ENCODE measurements at regions not wholly inside any gene's neighbourhood (a gene's known extent, or its start where the extent isn't known, plus 50 kb on each side); places are given as distances from the start of the nearest gene placed in this dataset.

DNA sequence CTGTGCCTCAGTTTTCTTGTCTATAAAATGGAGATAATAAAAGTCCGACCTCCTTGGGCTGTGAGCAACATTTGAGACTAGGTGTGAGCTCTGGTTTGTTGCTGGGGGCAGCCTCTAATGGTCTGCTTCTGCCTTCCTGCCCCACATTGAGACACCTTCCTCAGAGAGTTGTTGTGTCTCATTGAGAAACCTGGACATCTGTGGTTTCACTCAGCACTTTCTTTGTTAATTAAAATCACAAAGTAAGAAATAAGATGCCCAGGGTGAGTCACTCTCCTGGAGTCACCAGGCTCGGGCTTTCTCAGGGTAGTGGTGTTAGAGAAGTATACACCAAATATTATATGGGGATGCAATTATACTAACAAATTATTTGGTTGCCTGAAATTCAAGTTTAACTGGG is 389.2 kb upstream of the SALL1 start:
- no peaks in the 10 kb centered on the region for H3K36me3 ChIP-seq
- TF ChIP-seq, protein P1, sequence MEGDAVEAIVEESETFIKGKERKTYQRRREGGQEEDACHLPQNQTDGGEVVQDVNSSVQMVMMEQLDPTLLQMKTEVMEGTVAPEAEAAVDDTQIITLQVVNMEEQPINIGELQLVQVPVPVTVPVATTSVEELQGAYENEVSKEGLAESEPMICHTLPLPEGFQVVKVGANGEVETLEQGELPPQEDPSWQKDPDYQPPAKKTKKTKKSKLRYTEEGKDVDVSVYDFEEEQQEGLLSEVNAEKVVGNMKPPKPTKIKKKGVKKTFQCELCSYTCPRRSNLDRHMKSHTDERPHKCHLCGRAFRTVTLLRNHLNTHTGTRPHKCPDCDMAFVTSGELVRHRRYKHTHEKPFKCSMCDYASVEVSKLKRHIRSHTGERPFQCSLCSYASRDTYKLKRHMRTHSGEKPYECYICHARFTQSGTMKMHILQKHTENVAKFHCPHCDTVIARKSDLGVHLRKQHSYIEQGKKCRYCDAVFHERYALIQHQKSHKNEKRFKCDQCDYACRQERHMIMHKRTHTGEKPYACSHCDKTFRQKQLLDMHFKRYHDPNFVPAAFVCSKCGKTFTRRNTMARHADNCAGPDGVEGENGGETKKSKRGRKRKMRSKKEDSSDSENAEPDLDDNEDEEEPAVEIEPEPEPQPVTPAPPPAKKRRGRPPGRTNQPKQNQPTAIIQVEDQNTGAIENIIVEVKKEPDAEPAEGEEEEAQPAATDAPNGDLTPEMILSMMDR (IDR thresholded peaks at IDR 0.05): no peak
- H3K27me3 ChIP-seq: no peaks in the 10 kb centered on the region
- no peak overlapping the region for H3K4me3 ChIP-seq (ENCODE audit: low read depth in 1 of 2, low read length in 1 of 2)
- H3K27ac ChIP-seq: no peak overlapping the region
- no peaks in the 10 kb centered on the region for H3K9me3 ChIP-seq
- no peaks in the 10 kb centered on the region for H3K4me1 ChIP-seq (ENCODE audit: control insufficient read depth in 1 of 2, insufficient read depth in 1 of 2, low read depth in 1 of 2, low read length in 1 of 2)

DNA sequence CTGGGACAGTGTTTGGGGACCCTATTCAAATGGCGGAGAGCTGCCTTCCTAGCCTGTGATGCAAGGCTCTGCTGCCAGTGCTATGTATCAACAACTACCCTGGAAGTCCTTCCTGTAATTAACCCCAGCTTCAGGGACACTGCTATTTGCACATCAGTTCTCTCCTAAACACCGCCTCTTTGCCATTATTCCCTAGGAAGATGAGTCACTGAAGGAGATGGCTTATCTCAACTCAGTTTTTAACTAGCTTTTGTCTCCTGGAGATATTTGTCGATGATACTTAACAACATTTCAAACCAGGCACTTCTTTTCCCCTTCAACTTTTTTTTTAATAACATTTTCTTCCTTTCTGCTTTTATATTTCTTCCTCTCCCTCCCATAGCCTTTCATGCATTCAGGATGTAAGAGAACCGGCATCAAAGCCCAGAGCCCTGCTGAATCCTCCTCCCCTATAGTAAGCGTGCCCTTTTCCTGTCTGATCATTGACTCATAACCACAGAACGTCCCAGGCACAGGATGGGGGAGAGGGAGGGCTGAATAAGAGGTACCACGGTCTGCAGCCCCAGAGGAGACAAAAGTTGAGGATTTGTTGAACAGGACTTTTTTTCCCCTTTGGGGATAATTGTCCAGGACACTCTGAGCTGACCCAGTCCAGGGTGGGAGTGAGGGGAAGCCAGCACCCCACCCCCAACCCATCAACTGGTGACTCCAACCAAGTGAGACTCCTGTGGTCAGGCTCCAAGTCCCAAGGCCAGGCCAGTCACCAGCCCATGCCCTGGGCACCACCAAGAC is 387.8 kb upstream of the SALL1 start:
- H3K27ac ChIP-seq: no peak overlapping the region
- TF ChIP-seq, protein P1 (IDR thresholded peaks at IDR 0.05): no peak

DNA sequence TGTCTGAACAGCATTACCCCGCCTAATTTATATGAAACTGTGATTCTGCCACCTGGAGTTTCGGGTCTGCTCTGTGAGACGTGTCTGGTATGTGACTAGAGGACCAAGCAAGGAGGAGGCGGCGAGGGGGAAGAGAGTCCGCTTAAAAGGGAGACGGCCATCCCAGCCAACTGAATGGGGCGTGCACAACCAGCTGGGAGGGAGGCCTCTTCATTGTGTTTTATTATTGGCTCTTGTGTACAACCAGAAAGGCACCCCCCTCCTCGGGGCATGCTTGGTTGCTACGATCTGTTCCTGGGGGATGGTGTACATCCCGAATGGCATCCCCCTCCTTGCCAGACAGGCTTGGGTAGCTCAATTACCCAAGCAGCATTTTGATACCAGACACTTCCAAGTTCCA is 384.5 kb upstream of the SALL1 start:
- Histone ChIP-seq H3K36me3 (no peaks in the 10 kb centered on the region), H3K9me3 (no peaks in the 10 kb centered on the region), H3K27me3 (no peaks in the 10 kb centered on the region), H3K27ac (no peak overlapping the region), H3K4me3 (ENCODE audit: low read depth in 1 of 2, low read length in 1 of 2) (no peak overlapping the region), H3K4me1 (ENCODE audit: control insufficient read depth in 1 of 2, insufficient read depth in 1 of 2, low read depth in 1 of 2, low read length in 1 of 2) (no peaks in the 10 kb centered on the region)
- TF ChIP-seq, protein P1 (IDR thresholded peaks at IDR 0.05): no peak

More for the DNA sequence above, 387.8 kb upstream of the SALL1 start:
- H3K9me3 ChIP-seq: no peaks in the 10 kb centered on the region
- H3K36me3 ChIP-seq: no peaks in the 10 kb centered on the region
- no peak overlapping the region for H3K4me3 ChIP-seq (ENCODE audit: low read depth in 1 of 2, low read length in 1 of 2)
- no peaks in the 10 kb centered on the region for H3K4me1 ChIP-seq (ENCODE audit: control insufficient read depth in 1 of 2, insufficient read depth in 1 of 2, low read depth in 1 of 2, low read length in 1 of 2)
- no peaks in the 10 kb centered on the region for H3K27me3 ChIP-seq

DNA sequence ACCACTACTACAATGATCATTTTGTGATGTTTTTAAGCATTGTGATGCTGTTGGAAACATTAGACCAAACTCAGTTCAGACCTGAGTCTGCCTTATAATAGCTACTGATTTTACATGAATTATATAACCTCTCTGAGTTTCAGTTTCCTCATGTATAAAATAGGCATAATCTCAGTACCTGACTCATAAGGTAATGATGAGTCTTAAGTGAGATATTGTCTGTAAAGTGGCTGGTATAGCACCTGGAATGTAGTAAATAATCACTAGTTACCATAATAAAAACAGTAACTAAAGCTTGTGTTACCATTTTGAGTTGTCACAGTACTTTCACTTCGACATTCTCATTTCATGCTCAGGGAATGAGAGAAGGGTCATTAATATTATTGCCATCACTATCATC is 381.5 kb upstream of the SALL1 start:
- TF ChIP-seq, protein P1 (IDR thresholded peaks at IDR 0.05): no peak
- Histone ChIP-seq H3K4me3 (ENCODE audit: low read depth in 1 of 2, low read length in 1 of 2) (no peak overlapping the region), H3K27ac (no peak overlapping the region), H3K4me1 (ENCODE audit: control insufficient read depth in 1 of 2, insufficient read depth in 1 of 2, low read depth in 1 of 2, low read length in 1 of 2) (no peaks in the 10 kb centered on the region), H3K36me3 (no peaks in the 10 kb centered on the region), H3K27me3 (no peaks in the 10 kb centered on the region), H3K9me3 (no peaks in the 10 kb centered on the region)

DNA sequence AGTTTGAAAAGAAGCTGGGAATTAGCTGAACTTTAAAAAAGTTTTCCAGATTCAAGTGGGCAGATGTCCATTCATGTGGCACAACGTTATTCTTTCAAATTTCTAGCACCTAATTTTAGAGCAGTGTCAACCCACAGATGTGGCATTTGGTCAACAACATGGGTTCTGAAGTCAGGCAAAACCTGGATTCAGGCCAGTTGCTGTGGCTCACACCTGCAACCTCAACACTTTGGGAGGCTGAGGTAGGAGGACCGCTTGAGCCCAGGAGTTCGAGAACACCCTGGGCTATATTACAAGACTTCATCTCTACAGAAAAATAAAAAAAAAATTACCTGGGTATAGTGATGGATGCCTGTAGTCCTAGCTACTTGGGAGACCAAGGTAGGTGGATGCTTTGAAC is 380.2 kb upstream of the SALL1 start:
- no peaks in the 10 kb centered on the region for H3K4me1 ChIP-seq (ENCODE audit: control insufficient read depth in 1 of 2, insufficient read depth in 1 of 2, low read depth in 1 of 2, low read length in 1 of 2)
- TF ChIP-seq, protein P1 (IDR thresholded peaks at IDR 0.05): no peak
- no peaks in the 10 kb centered on the region for H3K9me3 ChIP-seq
- no peaks in the 10 kb centered on the region for H3K27me3 ChIP-seq
- H3K27ac ChIP-seq: no peak overlapping the region
- no peak overlapping the region for H3K4me3 ChIP-seq (ENCODE audit: low read depth in 1 of 2, low read length in 1 of 2)
- no peaks in the 10 kb centered on the region for H3K36me3 ChIP-seq
